IMR-90 (cell line): ENCODE measurements at regions not wholly inside any gene's neighbourhood (a gene's known extent, or its start where the extent isn't known, plus 50 kb on each side); places are given as distances from the start of the nearest gene placed in this dataset.

ENCODE experiments used
- ATAC-seq: fragments of 200-7000 bp; cut with Tn5 transposase; 2 replicates; pipeline ENCODE4 v1.9.1; 2020; ENCODE audit warnings: low read depth, mild to moderate bottlenecking, moderate library complexity
- BruUV-seq: library from RNA; stranded (reverse); fragments of 400-500 nt; replicated peaks from 2 replicates; lab custom pipeline; 2021; lab: Mats Ljungman, UMichigan
- CTCF ChIA-PET: fragments of 300-600 bp; formaldehyde crosslinking; extraction: SDS; loops from one replicate; lab custom pipeline; 2021; ENCODE audit warnings: antibody characterized with exemption; lab: Yijun Ruan, JAX
- POLR2A ChIA-PET: fragments of 300-600 bp; sonication (Branson Sonifier 250); formaldehyde crosslinking; loops from one replicate; lab custom pipeline; 2022; ENCODE audit warnings: antibody characterized with exemption; ENCODE audit not compliant: unreplicated experiment; lab: Charles Lee
- DNase-seq: peaks from one replicate; pipeline ENCODE4 v3.0.0; 2013
- H2AFZ ChIP-seq: replicated peaks from 2 replicates; pipeline ENCODE3; 2013; ENCODE audit warnings: low read length, mild to moderate bottlenecking; ENCODE audit not compliant: poor library complexity
- H2AK5ac ChIP-seq: 2 replicates; pipeline ENCODE4 v1.6.1; 2013; ENCODE audit warnings: low read depth, low read length, inconsistent platforms
- H2AK9ac ChIP-seq: replicated peaks from 2 replicates; pipeline ENCODE3; 2013; ENCODE audit warnings: mild to moderate bottlenecking, low read depth, low read length, moderate library complexity; ENCODE audit not compliant: poor library complexity
- H2BK120ac ChIP-seq: 2 replicates; pipeline ENCODE4 v1.6.1; 2013; ENCODE audit warnings: low read depth, low read length, inconsistent platforms
- H2BK15ac ChIP-seq: 3 replicates; pipeline ENCODE4 v1.6.1; 2013; ENCODE audit warnings: low read depth, low read length, inconsistent platforms
- H2BK20ac ChIP-seq: 2 replicates; pipeline ENCODE4 v1.6.1; 2013; ENCODE audit warnings: low read depth, mild to moderate bottlenecking, inconsistent platforms, low read length, moderate library complexity
- H2BK5ac ChIP-seq: 2 replicates; pipeline ENCODE4 v1.6.1; 2013; ENCODE audit warnings: mild to moderate bottlenecking, low read depth, low read length, inconsistent platforms; ENCODE audit not compliant: poor library complexity, severe bottlenecking
- H3K14ac ChIP-seq: replicated peaks from 2 replicates; pipeline ENCODE4 v1.6.1; 2013; ENCODE audit warnings: low read depth, low read length, inconsistent platforms
- H3K18ac ChIP-seq: 2 replicates; pipeline ENCODE4 v1.6.1; 2013; ENCODE audit warnings: low read depth, low read length, control low read depth
- H3K23ac ChIP-seq: 2 replicates; pipeline ENCODE4 v1.6.1; 2013; ENCODE audit warnings: low read depth, low read length, inconsistent platforms
- H3K27ac ChIP-seq: 2 replicates; pipeline ENCODE4 v1.5.1; 2013; ENCODE audit warnings: mild to moderate bottlenecking, control low read depth, low read length; ENCODE audit not compliant: insufficient read depth
- H3K27me3 ChIP-seq: 2 replicates; pipeline ENCODE4 v1.6.1; 2013; ENCODE audit warnings: low read length; ENCODE audit not compliant: control insufficient read depth, insufficient read depth
- H3K36me3 ChIP-seq: 2 replicates; pipeline ENCODE4 v1.6.1; 2013; ENCODE audit warnings: low read length, mixed read lengths; ENCODE audit not compliant: control insufficient read depth, insufficient read depth
- H3K4ac ChIP-seq: 2 replicates; pipeline ENCODE4 v1.6.1; 2013; ENCODE audit warnings: low read depth, low read length, inconsistent platforms
- H3K4me1 ChIP-seq: 2 replicates; pipeline ENCODE4 v1.6.1; 2013; ENCODE audit warnings: low read length, mixed read lengths; ENCODE audit not compliant: control insufficient read depth, insufficient read depth
- H3K4me2 ChIP-seq: 2 replicates; pipeline ENCODE4 v1.6.1; 2013; ENCODE audit warnings: low read depth, mild to moderate bottlenecking, control low read depth, low read length, moderate library complexity
- H3K4me3 ChIP-seq: 2 replicates; pipeline ENCODE4 v1.5.1; 2013; ENCODE audit warnings: low read depth, mild to moderate bottlenecking, control low read depth, low read length, moderate library complexity; ENCODE audit not compliant: insufficient read depth
- H3K56ac ChIP-seq: 2 replicates; pipeline ENCODE4 v1.6.1; 2013; ENCODE audit warnings: low read length, inconsistent platforms; ENCODE audit not compliant: insufficient read depth; ENCODE audit errors: extremely low read depth
- H3K79me1 ChIP-seq, 2 experiments: 2 replicates each; pipeline ENCODE4 v1.6.1; 2013; ENCODE audit warnings: low read length in 2 of 2, inconsistent platforms in 1 of 2, low read depth in 1 of 2
- H3K9ac ChIP-seq: 2 replicates; pipeline ENCODE4 v1.6.1; 2013; ENCODE audit warnings: low read depth, low read length, control low read depth
- H3K9me1 ChIP-seq: 2 replicates; pipeline ENCODE4 v1.6.1; 2013; ENCODE audit warnings: low read length, inconsistent platforms; ENCODE audit not compliant: insufficient read depth
- H3K9me3 ChIP-seq: 2 replicates; pipeline ENCODE4 v1.6.1; 2013; ENCODE audit warnings: low read length; ENCODE audit not compliant: control insufficient read depth, insufficient read depth
- H4K20me1 ChIP-seq: 2 replicates; pipeline ENCODE4 v1.6.1; 2013; ENCODE audit warnings: low read length, inconsistent platforms; ENCODE audit not compliant: insufficient read depth
- H4K5ac ChIP-seq: 2 replicates; pipeline ENCODE4 v1.6.1; 2013; ENCODE audit warnings: mild to moderate bottlenecking, low read depth, low read length, control low read depth
- H4K8ac ChIP-seq, 2 experiments: 2 replicates each; pipeline ENCODE4 v1.6.1; 2013; ENCODE audit warnings: low read depth in 2 of 2, low read length in 2 of 2, control low read depth in 1 of 2, inconsistent platforms in 1 of 2
- H4K91ac ChIP-seq: 2 replicates; pipeline ENCODE4 v1.6.1; 2013; ENCODE audit warnings: low read depth, low read length, inconsistent platforms; ENCODE audit not compliant: insufficient read depth
- CEBPB ChIP-seq: IDR thresholded peaks from 2 replicates; pipeline ENCODE4 v1.6.1; 2012; ENCODE audit warnings: low read depth, low read length, improper control_type of control experiment
- CTCF ChIP-seq: conservative IDR thresholded peaks from 2 replicates; pipeline ENCODE4 v1.5.1; 2012; ENCODE audit warnings: mild to moderate bottlenecking, low read depth, low read length, improper control_type of control experiment
- ELK1 ChIP-seq: fragments of 150-350 bp; IDR thresholded peaks from 2 replicates; pipeline ENCODE4 v1.6.1; 2016; ENCODE audit warnings: low read depth, mild to moderate bottlenecking, low read length, moderate library complexity, borderline replicate concordance
- RAD21 ChIP-seq: IDR thresholded peaks from 2 replicates; pipeline ENCODE4 v1.6.1; 2012; ENCODE audit warnings: low read length, improper control_type of control experiment
- WGBS, 2 experiments: methylation state at CpG; one replicate each; pipeline versions ENCODE4 v1.1.5 to v1.1.7; 2013; ENCODE audit warnings: missing lambda C conversion rate in 2 of 2; ENCODE audit not compliant: insufficient read length in 1 of 2; ENCODE audit errors: extremely low coverage in 2 of 2; 5-methylcytosine and 5-hydroxymethylcytosine counted together
- dilution Hi-C: fragments of 300-500 bp; cut with HindIII; formaldehyde crosslinking; loops from one replicate; pipeline ENCODE4 v1.14.3; 2018; ENCODE audit warnings: low sequenced_read_pairs; ENCODE audit not compliant: unreplicated experiment
- in situ Hi-C: fragments of 300-500 bp; cut with MboI; formaldehyde crosslinking; loops from 3 replicates; pipeline ENCODE4 v1.14.3; 2019; ENCODE audit warnings: low sequenced_read_pairs, inconsistent platforms, mixed read lengths
- intact Hi-C: fragments of 100-400 bp; cut with micrococcal nuclease; formaldehyde crosslinking; loops from 2 replicates; pipeline ENCODE4 v1.10.0; 2022

GRCh38 chr5:13511442-13511841 lies 433.0 kb downstream of the DNAH5 start:
- no peaks in the 10 kb centered on the region for H3K36me3 ChIP-seq
- H4K91ac ChIP-seq = no peak overlapping the region
- H3K4ac ChIP-seq = no peak overlapping the region
- no peak overlapping the region for H4K8ac ChIP-seq
- TF ChIP-seq ELK1 (no peak), CTCF (no peak), RAD21 (no peak), CEBPB (no peak)
- DNase-seq = no peak
- no CpG with 5 or more reads among the region's 2 CpGs for WGBS, 2 experiments
- in situ Hi-C loops = no loop called here
- H2BK5ac ChIP-seq = no peak overlapping the region
- no peak overlapping the region for H3K18ac ChIP-seq
- intact Hi-C loops = no loop called here
- no peak overlapping the region for H2BK20ac ChIP-seq
- no peak overlapping the region for H3K4me3 ChIP-seq
- no peak overlapping the region for H3K23ac ChIP-seq
- no peaks in the 10 kb centered on the region for H3K79me1 ChIP-seq
- no peaks in the 10 kb centered on the region for H3K9me1 ChIP-seq
- peaks cover 2% of the 10 kb centered on the region; the same call in 1 of the 2 replicates for H3K27me3 ChIP-seq
- H2AK5ac ChIP-seq = no peak overlapping the region
- H2AFZ ChIP-seq = no peak overlapping the region
- 0 out of 2 replicates have a peak, but pooled peaks cover 3% of the 10 kb centered on the region for H3K9me3 ChIP-seq
- H3K56ac ChIP-seq = no peak overlapping the region
- no peak overlapping the region for H2BK15ac ChIP-seq
- H3K9ac ChIP-seq = no peak overlapping the region
- H3K4me2 ChIP-seq = no peak overlapping the region
- POLR2A ChIA-PET = no interaction called here
- CTCF ChIA-PET = no interaction called here
- H4K20me1 ChIP-seq = no peaks in the 10 kb centered on the region
- no peak for ATAC-seq
- no peak overlapping the region for H4K5ac ChIP-seq
- H2BK120ac ChIP-seq = no peak overlapping the region
- BruUV-seq = no TSS peak
- dilution Hi-C loops = no loop called here
- no peak overlapping the region for H2AK9ac ChIP-seq
- no peaks in the 10 kb centered on the region for H3K4me1 ChIP-seq
- no peak overlapping the region for H3K27ac ChIP-seq
- no peak overlapping the region for H3K14ac ChIP-seq
